ENCODE measurements at regions not wholly inside any gene's neighbourhood (a gene's known extent, or its start where the extent isn't known, plus 50 kb on each side); places are given as distances from the start of the nearest gene placed in this dataset.

DNA sequence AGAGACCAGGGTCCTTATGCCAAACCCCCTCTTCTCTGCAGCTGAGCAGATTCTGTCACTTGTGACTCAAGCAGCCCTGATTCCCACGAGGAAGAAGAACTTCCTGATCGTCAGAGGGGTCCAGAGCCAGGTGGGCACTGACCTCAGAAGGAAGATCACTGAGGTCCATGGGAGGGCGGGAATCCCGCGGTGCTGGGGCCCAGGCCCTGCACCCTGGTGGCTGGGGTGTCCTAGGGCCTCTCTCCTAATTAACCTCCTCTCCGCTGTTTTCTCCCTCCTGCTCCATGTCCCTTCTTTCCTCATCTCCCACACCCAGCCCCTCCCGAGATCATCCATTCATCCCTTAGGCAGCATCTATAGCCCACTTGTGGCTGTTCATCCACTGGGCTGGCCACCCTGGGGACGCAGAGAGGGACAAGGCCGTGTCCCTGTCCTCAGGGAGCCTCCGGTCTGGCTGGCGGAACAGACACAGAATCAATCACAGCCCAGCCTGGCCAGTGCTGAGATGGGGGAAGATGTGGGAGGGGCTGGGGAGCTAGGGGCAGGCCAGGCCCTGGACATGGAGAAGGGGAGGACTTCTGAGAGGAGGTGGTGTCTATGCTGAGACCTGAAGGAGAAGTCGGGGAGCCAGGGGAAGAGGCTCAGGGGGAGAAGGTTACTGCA is 638.3 kb downstream of the MATN1 start:
- Histone ChIP-seq H3K9me1 (ENCODE audit: control insufficient read depth, extremely low read depth, insufficient read depth, low read length) (no peaks in the 10 kb centered on the region), H3K36me3 (ENCODE audit: control insufficient read depth in 2 of 2, extremely low read depth in 1 of 2, insufficient read depth in 2 of 2, low read length in 2 of 2) (no peaks in the 10 kb centered on the region), H3K4me3 (ENCODE audit: control insufficient read depth in 2 of 3, extremely low read depth in 1 of 3, insufficient read depth in 2 of 3, low read depth in 1 of 3, low read length in 3 of 3) (no peak overlapping the region), H3K79me2 (ENCODE audit: control insufficient read depth, insufficient read depth, low read length) (no peaks in the 10 kb centered on the region), H3K27ac (ENCODE audit: control insufficient read depth, insufficient read depth, low read length) (no peak overlapping the region), H2AFZ (ENCODE audit: control insufficient read depth, low read length) (no peak overlapping the region), H3K4me2 (ENCODE audit: control insufficient read depth, extremely low read depth, insufficient read depth, low read depth, low read length) (no peak overlapping the region), H3K27me3 (ENCODE audit: control insufficient read depth, extremely low read depth, insufficient read depth, low read length) (peaks cover 3% of the 10 kb centered on the region), H3K9me3 (ENCODE audit: control insufficient read depth, low read depth, low read length) (no peaks in the 10 kb centered on the region), H3K9ac (ENCODE audit: control insufficient read depth, extremely low read depth, insufficient read depth, low read length) (no peak overlapping the region), H4K20me1 (ENCODE audit: control insufficient read depth, extremely low read depth, insufficient read depth, low read length) (no peaks in the 10 kb centered on the region), H3K4me1 (ENCODE audit: control insufficient read depth, extremely low read depth, insufficient read depth, low read length) (peaks cover 12% of the 10 kb centered on the region)
- DNase-seq (ENCODE audit: low read depth, low spot score), result no peak
- dilution Hi-C loops (cut with MboI; ENCODE audit: extremely low pct_ligation_motif_present, low sequenced_read_pairs), result no loop called here
- TF ChIP-seq EZH2 (IDR thresholded peaks at IDR 0.05; ENCODE audit: low read length), result no peak
- TF ChIP-seq, protein P1, sequence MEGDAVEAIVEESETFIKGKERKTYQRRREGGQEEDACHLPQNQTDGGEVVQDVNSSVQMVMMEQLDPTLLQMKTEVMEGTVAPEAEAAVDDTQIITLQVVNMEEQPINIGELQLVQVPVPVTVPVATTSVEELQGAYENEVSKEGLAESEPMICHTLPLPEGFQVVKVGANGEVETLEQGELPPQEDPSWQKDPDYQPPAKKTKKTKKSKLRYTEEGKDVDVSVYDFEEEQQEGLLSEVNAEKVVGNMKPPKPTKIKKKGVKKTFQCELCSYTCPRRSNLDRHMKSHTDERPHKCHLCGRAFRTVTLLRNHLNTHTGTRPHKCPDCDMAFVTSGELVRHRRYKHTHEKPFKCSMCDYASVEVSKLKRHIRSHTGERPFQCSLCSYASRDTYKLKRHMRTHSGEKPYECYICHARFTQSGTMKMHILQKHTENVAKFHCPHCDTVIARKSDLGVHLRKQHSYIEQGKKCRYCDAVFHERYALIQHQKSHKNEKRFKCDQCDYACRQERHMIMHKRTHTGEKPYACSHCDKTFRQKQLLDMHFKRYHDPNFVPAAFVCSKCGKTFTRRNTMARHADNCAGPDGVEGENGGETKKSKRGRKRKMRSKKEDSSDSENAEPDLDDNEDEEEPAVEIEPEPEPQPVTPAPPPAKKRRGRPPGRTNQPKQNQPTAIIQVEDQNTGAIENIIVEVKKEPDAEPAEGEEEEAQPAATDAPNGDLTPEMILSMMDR (optimal IDR thresholded peaks at IDR 0.05 in 1 of 3, IDR thresholded peaks at IDR 0.05 in 1 of 3, conservative IDR thresholded peaks at IDR 0.05 in 1 of 3; ENCODE audit: extremely low read depth in 1 of 3, insufficient read depth in 2 of 3, low read length in 3 of 3), result no peak
- no peak for FAIRE-seq

DNA sequence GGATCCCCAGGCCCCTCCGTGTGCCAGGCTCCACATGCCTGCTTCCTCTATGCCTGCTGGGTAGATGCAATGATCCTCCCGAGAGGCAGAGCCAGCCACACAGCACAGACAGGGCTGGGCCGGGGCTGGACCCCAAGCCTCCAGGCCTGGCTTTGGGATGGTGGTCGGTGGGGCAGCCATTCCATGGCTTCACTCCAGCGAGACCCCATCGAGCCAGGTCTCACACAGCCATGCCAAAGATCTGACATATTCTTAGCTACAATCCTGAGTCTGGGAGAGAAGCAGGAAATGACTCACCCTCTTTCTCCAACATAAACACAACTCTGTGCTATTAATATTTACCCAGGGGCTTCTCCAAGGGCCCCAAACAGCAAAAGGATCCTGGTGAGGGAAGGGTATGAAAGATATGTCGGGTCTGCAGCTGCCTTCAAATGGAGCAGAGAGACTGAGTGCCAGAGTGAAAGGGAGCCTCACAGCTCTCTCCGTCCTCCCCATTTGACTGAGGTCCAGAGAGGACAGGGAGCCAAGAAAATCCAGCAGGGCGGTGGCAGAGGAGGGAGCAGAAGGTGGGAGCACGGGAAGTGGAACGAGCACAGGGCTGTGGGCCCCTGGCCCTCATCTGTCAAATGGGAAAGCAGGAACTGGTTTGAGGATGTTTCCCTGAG is 639.5 kb downstream of the MATN1 start:
- H2AFZ ChIP-seq (ENCODE audit: control insufficient read depth, low read length), result peak overlapping the region; percentile 79
- TF ChIP-seq, protein P1 (optimal IDR thresholded peaks at IDR 0.05 in 1 of 3, IDR thresholded peaks at IDR 0.05 in 1 of 3, conservative IDR thresholded peaks at IDR 0.05 in 1 of 3; ENCODE audit: extremely low read depth in 1 of 3, insufficient read depth in 2 of 3, low read length in 3 of 3), result no peak
- TF ChIP-seq EZH2 (IDR thresholded peaks at IDR 0.05; ENCODE audit: low read length), result no peak
- no peaks in the 10 kb centered on the region for H3K36me3 ChIP-seq (ENCODE audit: control insufficient read depth in 2 of 2, extremely low read depth in 1 of 2, insufficient read depth in 2 of 2, low read length in 2 of 2)
- H3K27me3 ChIP-seq (ENCODE audit: control insufficient read depth, extremely low read depth, insufficient read depth, low read length), result no peaks in the 10 kb centered on the region
- H3K9me3 ChIP-seq (ENCODE audit: control insufficient read depth, low read depth, low read length), result no peaks in the 10 kb centered on the region
- no peak overlapping the region for H3K27ac ChIP-seq (ENCODE audit: control insufficient read depth, insufficient read depth, low read length)
- peak overlapping the region; percentile 25 for H3K9ac ChIP-seq (ENCODE audit: control insufficient read depth, extremely low read depth, insufficient read depth, low read length)
- H3K4me1 ChIP-seq (ENCODE audit: control insufficient read depth, extremely low read depth, insufficient read depth, low read length), result peaks cover 12% of the 10 kb centered on the region
- no peaks in the 10 kb centered on the region for H4K20me1 ChIP-seq (ENCODE audit: control insufficient read depth, extremely low read depth, insufficient read depth, low read length)
- H3K79me2 ChIP-seq (ENCODE audit: control insufficient read depth, insufficient read depth, low read length), result no peaks in the 10 kb centered on the region
- H3K4me3 ChIP-seq (ENCODE audit: control insufficient read depth in 2 of 3, extremely low read depth in 1 of 3, insufficient read depth in 2 of 3, low read depth in 1 of 3, low read length in 3 of 3), result no peak overlapping the region
- no peaks in the 10 kb centered on the region for H3K9me1 ChIP-seq (ENCODE audit: control insufficient read depth, extremely low read depth, insufficient read depth, low read length)
- H3K4me2 ChIP-seq (ENCODE audit: control insufficient read depth, extremely low read depth, insufficient read depth, low read depth, low read length), result peak overlapping the region; percentile 72
- dilution Hi-C loops (cut with MboI; ENCODE audit: extremely low pct_ligation_motif_present, low sequenced_read_pairs), result no loop called here
- DNase-seq (ENCODE audit: low read depth, low spot score) (no peak), FAIRE-seq (peak; percentile 71)

All from keratinocyte (primary cell).